AG08396 (cell line): ENCODE measurements at regions not wholly inside any gene's neighbourhood (a gene's known extent, or its start where the extent isn't known, plus 50 kb on each side); places are given as distances from the start of the nearest gene placed in this dataset.
"Not testable (repeated sequence)": the region's sequence is repeated elsewhere in the genome, so short reads cannot be mapped to it uniquely, and the experiment has no call there.

Experiments
- DNase-seq: peaks from one replicate; pipeline ENCODE4 v3.0.0; 2012; ENCODE audit warnings: low spot score, mixed read lengths

- no peak for DNase-seq
These were observed 83.5 kb upstream of the CCL21 start for GRCh38 chr9:34793428-34793827.

- no peak for DNase-seq
These were observed 74.1 kb upstream of the CCL21 start for GRCh38 chr9:34783951-34784487.

GRCh38 chr9:34782372-34782771, 72.4 kb upstream of the CCL21 start:
- DNase-seq: no peak

GRCh38 chr9:34777666-34778065, 67.7 kb upstream of the CCL21 start:
- no peak for DNase-seq

- no peak for DNase-seq
These were observed 64.0 kb upstream of the CCL21 start for GRCh38 chr9:34773955-34774354.

- no peak for DNase-seq
These were observed 63.5 kb upstream of the CCL21 start for GRCh38 chr9:34773306-34773910.

- DNase-seq: no peak
These were observed 61.1 kb upstream of the CCL21 start for GRCh38 chr9:34771007-34771406.

GRCh38 chr9:34767087-34767486, 57.2 kb upstream of the CCL21 start:
- not testable (repeated sequence) for DNase-seq

GRCh38 chr9:34760196-34761040, 50.5 kb upstream of the CCL21 start:
- DNase-seq: peak; percentile 52
